WTC11 (cell line): ENCODE measurements at regions not wholly inside any gene's neighbourhood (a gene's known extent, or its start where the extent isn't known, plus 50 kb on each side); places are given as distances from the start of the nearest gene placed in this dataset.

Experiments used
- ATF3 ChIP-seq: sonication (generic); formaldehyde crosslinking; conservative IDR thresholded peaks from 2 replicates; pipeline ENCODE4 v1.8.1; 2022; ENCODE audit warnings: mild to moderate bottlenecking, missing genetic modification reagents
- CTCF ChIP-seq: fragments of 200-600 bp; IDR thresholded peaks from 2 replicates; pipeline ENCODE4 v1.8.0; 2022; ENCODE audit warnings: antibody characterized with exemption
- NFYB ChIP-seq: sonication (generic); formaldehyde crosslinking; conservative IDR thresholded peaks from 2 replicates; pipeline ENCODE4 v1.8.0; 2022; ENCODE audit warnings: low read depth, missing genetic modification reagents
- PRRX2 ChIP-seq: fragments of 250-450 bp; sonication (Bioruptor Pico); IDR thresholded peaks from 2 replicates; pipeline ENCODE4 v1.8.0; 2021; ENCODE audit warnings: mild to moderate bottlenecking
- STAT6 ChIP-seq: sonication (generic); formaldehyde crosslinking; conservative IDR thresholded peaks from 2 replicates; pipeline ENCODE4 v1.8.1; 2023; ENCODE audit warnings: mild to moderate bottlenecking, low read depth, missing genetic modification reagents, moderate library complexity
- ZNF121 ChIP-seq: sonication (generic); formaldehyde crosslinking; IDR thresholded peaks from 2 replicates; pipeline ENCODE4 v1.8.0; 2023; ENCODE audit warnings: missing genetic modification reagents
- ZNF671 ChIP-seq: fragments of 250-450 bp; sonication (Bioruptor Pico); IDR thresholded peaks from 2 replicates; pipeline ENCODE4 v1.8.0; 2021; ENCODE audit warnings: mild to moderate bottlenecking
- TF ChIP-seq, protein P1 (sequence below): sonication (generic); formaldehyde crosslinking; IDR thresholded peaks from 2 replicates; pipeline ENCODE4 v1.8.0; 2022; ENCODE audit warnings: mild to moderate bottlenecking, missing genetic modification reagents
- TF ChIP-seq, protein P2 (sequence below): sonication (generic); formaldehyde crosslinking; IDR thresholded peaks from 2 replicates; pipeline ENCODE4 v1.8.1; 2023; ENCODE audit warnings: mild to moderate bottlenecking, moderate library complexity, missing genetic modification reagents
- TF ChIP-seq, protein P3 (sequence below): sonication (generic); formaldehyde crosslinking; IDR thresholded peaks from 2 replicates; pipeline ENCODE4 v1.8.0; 2022; ENCODE audit warnings: missing genetic modification reagents
- TF ChIP-seq, protein P4 (sequence below): sonication (generic); formaldehyde crosslinking; IDR thresholded peaks from 2 replicates; pipeline ENCODE4 v1.8.1; 2023; ENCODE audit warnings: mild to moderate bottlenecking, missing genetic modification reagents, moderate library complexity

- TF ChIP-seq CTCF (no peak), ZNF121 (CRISPR knock-in tag) (no peak), PRRX2 (CRISPR knock-in tag) (no peak), ZNF671 (CRISPR knock-in tag) (no peak), ATF3 (CRISPR knock-in tag) (no peak), STAT6 (CRISPR knock-in tag) (no peak), NFYB (CRISPR knock-in tag) (no peak)
- TF ChIP-seq, protein P1, sequence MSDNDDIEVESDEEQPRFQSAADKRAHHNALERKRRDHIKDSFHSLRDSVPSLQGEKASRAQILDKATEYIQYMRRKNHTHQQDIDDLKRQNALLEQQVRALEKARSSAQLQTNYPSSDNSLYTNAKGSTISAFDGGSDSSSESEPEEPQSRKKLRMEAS (CRISPR knock-in tag) = no peak
- TF ChIP-seq, protein P2, sequence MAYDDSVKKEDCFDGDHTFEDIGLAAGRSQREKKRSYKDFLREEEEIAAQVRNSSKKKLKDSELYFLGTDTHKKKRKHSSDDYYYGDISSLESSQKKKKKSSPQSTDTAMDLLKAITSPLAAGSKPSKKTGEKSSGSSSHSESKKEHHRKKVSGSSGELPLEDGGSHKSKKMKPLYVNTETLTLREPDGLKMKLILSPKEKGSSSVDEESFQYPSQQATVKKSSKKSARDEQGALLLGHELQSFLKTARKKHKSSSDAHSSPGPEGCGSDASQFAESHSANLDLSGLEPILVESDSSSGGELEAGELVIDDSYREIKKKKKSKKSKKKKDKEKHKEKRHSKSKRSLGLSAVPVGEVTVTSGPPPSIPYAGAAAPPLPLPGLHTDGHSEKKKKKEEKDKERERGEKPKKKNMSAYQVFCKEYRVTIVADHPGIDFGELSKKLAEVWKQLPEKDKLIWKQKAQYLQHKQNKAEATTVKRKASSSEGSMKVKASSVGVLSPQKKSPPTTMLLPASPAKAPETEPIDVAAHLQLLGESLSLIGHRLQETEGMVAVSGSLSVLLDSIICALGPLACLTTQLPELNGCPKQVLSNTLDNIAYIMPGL = no peak
- TF ChIP-seq, protein P3, sequence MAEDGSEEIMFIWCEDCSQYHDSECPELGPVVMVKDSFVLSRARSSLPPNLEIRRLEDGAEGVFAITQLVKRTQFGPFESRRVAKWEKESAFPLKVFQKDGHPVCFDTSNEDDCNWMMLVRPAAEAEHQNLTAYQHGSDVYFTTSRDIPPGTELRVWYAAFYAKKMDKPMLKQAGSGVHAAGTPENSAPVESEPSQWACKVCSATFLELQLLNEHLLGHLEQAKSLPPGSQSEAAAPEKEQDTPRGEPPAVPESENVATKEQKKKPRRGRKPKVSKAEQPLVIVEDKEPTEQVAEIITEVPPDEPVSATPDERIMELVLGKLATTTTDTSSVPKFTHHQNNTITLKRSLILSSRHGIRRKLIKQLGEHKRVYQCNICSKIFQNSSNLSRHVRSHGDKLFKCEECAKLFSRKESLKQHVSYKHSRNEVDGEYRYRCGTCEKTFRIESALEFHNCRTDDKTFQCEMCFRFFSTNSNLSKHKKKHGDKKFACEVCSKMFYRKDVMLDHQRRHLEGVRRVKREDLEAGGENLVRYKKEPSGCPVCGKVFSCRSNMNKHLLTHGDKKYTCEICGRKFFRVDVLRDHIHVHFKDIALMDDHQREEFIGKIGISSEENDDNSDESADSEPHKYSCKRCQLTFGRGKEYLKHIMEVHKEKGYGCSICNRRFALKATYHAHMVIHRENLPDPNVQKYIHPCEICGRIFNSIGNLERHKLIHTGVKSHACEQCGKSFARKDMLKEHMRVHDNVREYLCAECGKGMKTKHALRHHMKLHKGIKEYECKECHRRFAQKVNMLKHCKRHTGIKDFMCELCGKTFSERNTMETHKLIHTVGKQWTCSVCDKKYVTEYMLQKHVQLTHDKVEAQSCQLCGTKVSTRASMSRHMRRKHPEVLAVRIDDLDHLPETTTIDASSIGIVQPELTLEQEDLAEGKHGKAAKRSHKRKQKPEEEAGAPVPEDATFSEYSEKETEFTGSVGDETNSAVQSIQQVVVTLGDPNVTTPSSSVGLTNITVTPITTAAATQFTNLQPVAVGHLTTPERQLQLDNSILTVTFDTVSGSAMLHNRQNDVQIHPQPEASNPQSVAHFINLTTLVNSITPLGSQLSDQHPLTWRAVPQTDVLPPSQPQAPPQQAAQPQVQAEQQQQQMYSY (CRISPR knock-in tag) = no peak
- TF ChIP-seq, protein P4, sequence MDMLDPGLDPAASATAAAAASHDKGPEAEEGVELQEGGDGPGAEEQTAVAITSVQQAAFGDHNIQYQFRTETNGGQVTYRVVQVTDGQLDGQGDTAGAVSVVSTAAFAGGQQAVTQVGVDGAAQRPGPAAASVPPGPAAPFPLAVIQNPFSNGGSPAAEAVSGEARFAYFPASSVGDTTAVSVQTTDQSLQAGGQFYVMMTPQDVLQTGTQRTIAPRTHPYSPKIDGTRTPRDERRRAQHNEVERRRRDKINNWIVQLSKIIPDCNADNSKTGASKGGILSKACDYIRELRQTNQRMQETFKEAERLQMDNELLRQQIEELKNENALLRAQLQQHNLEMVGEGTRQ (CRISPR knock-in tag) = no peak
These were observed 95.3 kb upstream of the TTC34 start for GRCh38 chr1:2896824-2897223.
